ENCODE measurements at regions not wholly inside any gene's neighbourhood (a gene's known extent, or its start where the extent isn't known, plus 50 kb on each side); places are given as distances from the start of the nearest gene placed in this dataset.

GRCh38 chr2:180115675-180116074, 108.6 kb upstream of the CWC22 start:
- no peaks in the 10 kb centered on the region for H3K36me3 ChIP-seq (ENCODE audit: low read length)
- no peaks in the 10 kb centered on the region for H3F3A ChIP-seq (ENCODE audit: insufficient read depth)
- H2AFZ ChIP-seq (ENCODE audit: low read depth, low read length, severe bottlenecking), result no peak overlapping the region
- no peaks in the 10 kb centered on the region for H4K20me1 ChIP-seq (ENCODE audit: low read depth, low read length)
- no peak overlapping the region for H3K9ac ChIP-seq (ENCODE audit: low read length)
- H3K9me3 ChIP-seq (ENCODE audit: insufficient read depth, low read length), result no peaks in the 10 kb centered on the region
- H3K27ac ChIP-seq (ENCODE audit: low read depth, low read length), result no peak overlapping the region
- H3K79me2 ChIP-seq (ENCODE audit: insufficient read depth, low read length), result no peaks in the 10 kb centered on the region
- H3K9me2 ChIP-seq (replicated peaks; ENCODE audit: insufficient read depth, low read length), result no peaks in the 10 kb centered on the region
- TF ChIP-seq EZH2phosphoT487 (conservative IDR thresholded peaks at IDR 0.05; ENCODE audit: low read length), result no peak
- no peak for TF ChIP-seq CTCF (IDR thresholded peaks at IDR 0.05; ENCODE audit: insufficient read depth, low read length, poor library complexity, severe bottlenecking)
- no peak overlapping the region for H3K4me2 ChIP-seq (ENCODE audit: low read depth, low read length, poor library complexity, severe bottlenecking)
- no peaks in the 10 kb centered on the region for H3K27me3 ChIP-seq (ENCODE audit: low read length)
- no peak overlapping the region for H3K4me3 ChIP-seq (ENCODE audit: insufficient read depth, low read length, poor library complexity, severe bottlenecking)

GRCh38 chr2:180115269-180115668, 108.2 kb upstream of the CWC22 start:
- H3K36me3 ChIP-seq (ENCODE audit: low read length), result no peaks in the 10 kb centered on the region
- no peak overlapping the region for H3K4me3 ChIP-seq (ENCODE audit: insufficient read depth, low read length, poor library complexity, severe bottlenecking)
- H3K9me2 ChIP-seq (replicated peaks; ENCODE audit: insufficient read depth, low read length), result no peaks in the 10 kb centered on the region
- H3K9me3 ChIP-seq (ENCODE audit: insufficient read depth, low read length), result no peaks in the 10 kb centered on the region
- no peaks in the 10 kb centered on the region for H3F3A ChIP-seq (ENCODE audit: insufficient read depth)
- H3K4me2 ChIP-seq (ENCODE audit: low read depth, low read length, poor library complexity, severe bottlenecking), result no peak overlapping the region
- TF ChIP-seq EZH2phosphoT487 (conservative IDR thresholded peaks at IDR 0.05; ENCODE audit: low read length) (no peak), CTCF (IDR thresholded peaks at IDR 0.05; ENCODE audit: insufficient read depth, low read length, poor library complexity, severe bottlenecking) (no peak)
- H3K27me3 ChIP-seq (ENCODE audit: low read length), result no peaks in the 10 kb centered on the region
- no peak overlapping the region for H3K27ac ChIP-seq (ENCODE audit: low read depth, low read length)
- H3K79me2 ChIP-seq (ENCODE audit: insufficient read depth, low read length), result no peaks in the 10 kb centered on the region
- no peak overlapping the region for H3K9ac ChIP-seq (ENCODE audit: low read length)
- H2AFZ ChIP-seq (ENCODE audit: low read depth, low read length, severe bottlenecking), result no peak overlapping the region
- no peaks in the 10 kb centered on the region for H4K20me1 ChIP-seq (ENCODE audit: low read depth, low read length)

GRCh38 chr2:180111901-180112300, 104.8 kb upstream of the CWC22 start:
- TF ChIP-seq EZH2phosphoT487 (conservative IDR thresholded peaks at IDR 0.05; ENCODE audit: low read length), result no peak
- TF ChIP-seq CTCF (IDR thresholded peaks at IDR 0.05; ENCODE audit: insufficient read depth, low read length, poor library complexity, severe bottlenecking), result no peak
- Histone ChIP-seq H3K27me3 (ENCODE audit: low read length) (no peaks in the 10 kb centered on the region), H3K4me2 (ENCODE audit: low read depth, low read length, poor library complexity, severe bottlenecking) (no peak overlapping the region), H3K27ac (ENCODE audit: low read depth, low read length) (no peak overlapping the region), H3K79me2 (ENCODE audit: insufficient read depth, low read length) (no peaks in the 10 kb centered on the region), H3K36me3 (ENCODE audit: low read length) (no peaks in the 10 kb centered on the region), H2AFZ (ENCODE audit: low read depth, low read length, severe bottlenecking) (no peak overlapping the region), H3F3A (ENCODE audit: insufficient read depth) (no peaks in the 10 kb centered on the region), H3K9me3 (ENCODE audit: insufficient read depth, low read length) (no peaks in the 10 kb centered on the region), H3K9me2 (replicated peaks; ENCODE audit: insufficient read depth, low read length) (no peaks in the 10 kb centered on the region), H4K20me1 (ENCODE audit: low read depth, low read length) (no peaks in the 10 kb centered on the region), H3K4me3 (ENCODE audit: insufficient read depth, low read length, poor library complexity, severe bottlenecking) (no peak overlapping the region), H3K9ac (ENCODE audit: low read length) (no peak overlapping the region)

All from SU-DHL-6 (cell line).